Keratinocyte (primary cell): ENCODE measurements at regions not wholly inside any gene's neighbourhood (a gene's known extent, or its start where the extent isn't known, plus 50 kb on each side); places are given as distances from the start of the nearest gene placed in this dataset.

Source experiments
- DNase-seq: peaks from one replicate; pipeline ENCODE4 v3.0.0-alpha.2; 2011; ENCODE audit warnings: low read depth, missing footprints, low spot score
- FAIRE-seq: peaks from 2 replicates; lab custom pipeline; 2011; peaks lifted over from hg19 to GRCh38; lab: Jason Lieb, UNC
- H2AFZ ChIP-seq: 2 replicates; pipeline ENCODE4 v1.6.0; 2012; ENCODE audit warnings: low read length, control low read depth, inconsistent platforms; ENCODE audit not compliant: control insufficient read depth
- H3K27ac ChIP-seq: 2 replicates; pipeline ENCODE4 v1.5.1; 2011; ENCODE audit warnings: low read length; ENCODE audit not compliant: control insufficient read depth, insufficient read depth
- H3K27me3 ChIP-seq: 3 replicates; pipeline ENCODE4 v1.6.0; 2011; ENCODE audit warnings: low read length; ENCODE audit not compliant: control insufficient read depth, insufficient read depth; ENCODE audit errors: extremely low read depth
- H3K36me3 ChIP-seq, 2 experiments: 2 replicates in 1 of 2; 3 replicates in 1 of 2; pipeline ENCODE4 v1.5.1; 2011; ENCODE audit warnings: low read length in 2 of 2, mild to moderate bottlenecking in 1 of 2; ENCODE audit not compliant: control insufficient read depth in 2 of 2, insufficient read depth in 2 of 2; ENCODE audit errors: extremely low read depth in 1 of 2
- H3K4me1 ChIP-seq: 3 replicates; pipeline ENCODE4 v1.5.1; 2011; ENCODE audit warnings: low read length; ENCODE audit not compliant: control insufficient read depth, insufficient read depth; ENCODE audit errors: extremely low read depth
- H3K4me2 ChIP-seq: 3 replicates; pipeline ENCODE4 v1.6.0; 2011; ENCODE audit warnings: low read depth, low read length; ENCODE audit not compliant: control insufficient read depth, insufficient read depth; ENCODE audit errors: extremely low read depth
- H3K4me3 ChIP-seq, 3 experiments: fragments of 200-600 bp in 1 of 3; sonication (generic) in 1 of 3; 2 replicates in 2 of 3; 3 replicates in 1 of 3; pipeline ENCODE4 v1.5.1; 2011 to 2016; ENCODE audit warnings: low read length in 3 of 3, mild to moderate bottlenecking in 3 of 3, control low read depth in 2 of 3, inconsistent platforms in 1 of 3, low read depth in 1 of 3, mixed read lengths in 1 of 3, mixed run types in 1 of 3, moderate library complexity in 1 of 3; ENCODE audit not compliant: control insufficient read depth in 2 of 3, insufficient read depth in 2 of 3; ENCODE audit errors: extremely low read depth in 1 of 3
- H3K79me2 ChIP-seq: 2 replicates; pipeline ENCODE4 v1.6.0; 2012; ENCODE audit warnings: low read length; ENCODE audit not compliant: control insufficient read depth, insufficient read depth
- H3K9ac ChIP-seq: 3 replicates; pipeline ENCODE4 v1.6.0; 2011; ENCODE audit warnings: low read length; ENCODE audit not compliant: control insufficient read depth, insufficient read depth; ENCODE audit errors: extremely low read depth
- H3K9me1 ChIP-seq: 3 replicates; pipeline ENCODE4 v1.6.0; 2011; ENCODE audit warnings: low read length; ENCODE audit not compliant: control insufficient read depth, insufficient read depth; ENCODE audit errors: extremely low read depth
- H3K9me3 ChIP-seq: 2 replicates; pipeline ENCODE4 v1.5.1; 2012; ENCODE audit warnings: low read depth, low read length; ENCODE audit not compliant: control insufficient read depth
- H4K20me1 ChIP-seq: 3 replicates; pipeline ENCODE4 v1.6.0; 2011; ENCODE audit warnings: low read length; ENCODE audit not compliant: control insufficient read depth, insufficient read depth; ENCODE audit errors: extremely low read depth
- EZH2 ChIP-seq: IDR thresholded peaks from one replicate; pipeline ENCODE4 v1.6.1; 2012; ENCODE audit warnings: inconsistent platforms, mild to moderate bottlenecking, low read length, moderate library complexity
- dilution Hi-C: fragments of 300-500 bp; cut with MboI; formaldehyde crosslinking; loops from one replicate; pipeline ENCODE4 v1.7.0; 2020; ENCODE audit warnings: low sequenced_read_pairs; ENCODE audit not compliant: extremely low pct_ligation_motif_present
- TF ChIP-seq, protein P1 (sequence below), 3 experiments: IDR thresholded peaks in 1 of 3; conservative IDR thresholded peaks in 1 of 3; optimal IDR thresholded peaks in 1 of 3; 2 replicates in 2 of 3; 3 replicates in 1 of 3; pipeline versions ENCODE3 to v1.5.1; 2011; ENCODE audit warnings: low read length in 3 of 3, mild to moderate bottlenecking in 3 of 3, moderate library complexity in 2 of 3, control low read depth in 1 of 3, inconsistent platforms in 1 of 3; ENCODE audit not compliant: insufficient read depth in 2 of 3; ENCODE audit errors: extremely low read depth in 1 of 3

DNA sequence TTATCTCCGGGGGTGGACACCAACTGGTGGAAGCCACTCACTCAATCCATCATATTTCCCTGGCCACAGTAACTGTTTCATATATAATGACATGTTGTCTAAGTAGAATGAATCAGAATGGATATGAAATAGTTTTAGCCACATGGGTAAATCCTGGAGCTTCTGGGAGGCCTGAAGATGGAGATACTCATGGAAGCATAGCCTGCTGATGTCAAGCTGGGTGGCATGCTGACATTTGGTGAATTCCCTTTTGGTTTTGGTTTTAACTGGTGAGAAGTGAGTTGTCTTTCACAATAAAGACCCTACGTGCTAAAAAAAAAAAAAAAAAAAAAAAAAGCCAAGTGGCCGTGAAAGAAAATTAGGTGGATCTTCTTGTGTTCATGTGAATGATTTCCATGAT, 105.3 kb upstream of the ITGA6 start:
- dilution Hi-C loops = no loop called here

GRCh38 chr2:172323256-172323655, 104.1 kb upstream of the ITGA6 start:
- H3K27ac ChIP-seq = no peak overlapping the region
- no peaks in the 10 kb centered on the region for H3K4me1 ChIP-seq
- TF ChIP-seq EZH2 = no peak
- TF ChIP-seq, protein P1, sequence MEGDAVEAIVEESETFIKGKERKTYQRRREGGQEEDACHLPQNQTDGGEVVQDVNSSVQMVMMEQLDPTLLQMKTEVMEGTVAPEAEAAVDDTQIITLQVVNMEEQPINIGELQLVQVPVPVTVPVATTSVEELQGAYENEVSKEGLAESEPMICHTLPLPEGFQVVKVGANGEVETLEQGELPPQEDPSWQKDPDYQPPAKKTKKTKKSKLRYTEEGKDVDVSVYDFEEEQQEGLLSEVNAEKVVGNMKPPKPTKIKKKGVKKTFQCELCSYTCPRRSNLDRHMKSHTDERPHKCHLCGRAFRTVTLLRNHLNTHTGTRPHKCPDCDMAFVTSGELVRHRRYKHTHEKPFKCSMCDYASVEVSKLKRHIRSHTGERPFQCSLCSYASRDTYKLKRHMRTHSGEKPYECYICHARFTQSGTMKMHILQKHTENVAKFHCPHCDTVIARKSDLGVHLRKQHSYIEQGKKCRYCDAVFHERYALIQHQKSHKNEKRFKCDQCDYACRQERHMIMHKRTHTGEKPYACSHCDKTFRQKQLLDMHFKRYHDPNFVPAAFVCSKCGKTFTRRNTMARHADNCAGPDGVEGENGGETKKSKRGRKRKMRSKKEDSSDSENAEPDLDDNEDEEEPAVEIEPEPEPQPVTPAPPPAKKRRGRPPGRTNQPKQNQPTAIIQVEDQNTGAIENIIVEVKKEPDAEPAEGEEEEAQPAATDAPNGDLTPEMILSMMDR (optimal IDR thresholded peaks at IDR 0.05 in 1 of 3, IDR thresholded peaks at IDR 0.05 in 1 of 3, conservative IDR thresholded peaks at IDR 0.05 in 1 of 3; ENCODE audit: extremely low read depth in 1 of 3, insufficient read depth in 2 of 3, low read length in 3 of 3) = no peak
- no peaks in the 10 kb centered on the region for H3K36me3 ChIP-seq
- H3K9me1 ChIP-seq = no peaks in the 10 kb centered on the region
- H3K4me3 ChIP-seq = no peak overlapping the region
- H4K20me1 ChIP-seq = no peaks in the 10 kb centered on the region
- FAIRE-seq (no peak), DNase-seq (no peak)
- H3K4me2 ChIP-seq = no peak overlapping the region
- no peaks in the 10 kb centered on the region for H3K79me2 ChIP-seq
- H3K27me3 ChIP-seq = no peaks in the 10 kb centered on the region
- dilution Hi-C loops = no loop called here
- no peaks in the 10 kb centered on the region for H3K9me3 ChIP-seq
- no peak overlapping the region for H3K9ac ChIP-seq
- H2AFZ ChIP-seq = no peak overlapping the region

More for the DNA sequence above, 105.3 kb upstream of the ITGA6 start:
- H3K36me3 ChIP-seq = no peaks in the 10 kb centered on the region
- H3K9me1 ChIP-seq = no peaks in the 10 kb centered on the region
- FAIRE-seq = no peak
- H3K9me3 ChIP-seq = no peaks in the 10 kb centered on the region
- H4K20me1 ChIP-seq = no peaks in the 10 kb centered on the region
- no peak overlapping the region for H3K27ac ChIP-seq
- H3K4me2 ChIP-seq = no peak overlapping the region
- no peak for TF ChIP-seq EZH2
- TF ChIP-seq, protein P1 (optimal IDR thresholded peaks at IDR 0.05 in 1 of 3, IDR thresholded peaks at IDR 0.05 in 1 of 3, conservative IDR thresholded peaks at IDR 0.05 in 1 of 3; ENCODE audit: extremely low read depth in 1 of 3, insufficient read depth in 2 of 3, low read length in 3 of 3) = no peak
- no peaks in the 10 kb centered on the region for H3K27me3 ChIP-seq
- no peak overlapping the region for H3K4me3 ChIP-seq
- H3K79me2 ChIP-seq = no peaks in the 10 kb centered on the region
- DNase-seq = no peak
- H3K4me1 ChIP-seq = no peaks in the 10 kb centered on the region
- H2AFZ ChIP-seq = no peak overlapping the region
- H3K9ac ChIP-seq = no peak overlapping the region
